ENCODE measurements at regions not wholly inside any gene's neighbourhood (a gene's known extent, or its start where the extent isn't known, plus 50 kb on each side); places are given as distances from the start of the nearest gene placed in this dataset.

DNA sequence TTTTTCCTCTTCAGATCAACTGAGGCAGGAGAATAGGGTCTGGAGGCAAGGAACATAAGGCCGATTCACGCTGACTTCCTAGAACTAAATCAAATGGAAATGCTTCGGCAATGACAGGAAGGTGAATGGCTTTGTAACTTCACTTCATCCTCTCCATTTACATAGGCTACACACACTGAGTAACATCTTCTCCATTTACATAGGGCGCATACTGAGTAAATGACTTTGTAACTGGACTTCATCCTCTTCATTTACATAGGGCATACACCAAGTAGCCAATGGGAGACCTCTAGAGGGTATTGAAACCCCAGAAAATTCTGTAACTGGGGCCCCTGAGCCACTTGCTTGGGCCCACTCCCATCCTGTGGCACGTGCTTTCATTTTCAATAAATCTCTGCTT, 71.0 kb upstream of the CPSF6 start:
- Histone ChIP-seq H3K36me3 (ENCODE audit: control insufficient read depth, insufficient read depth, low read length) (no peaks in the 10 kb centered on the region), H3K27me3 (ENCODE audit: control insufficient read depth, insufficient read depth, low read length) (no peaks in the 10 kb centered on the region), H3K4me1 (ENCODE audit: control insufficient read depth, insufficient read depth, low read length) (no peaks in the 10 kb centered on the region), H3K27ac (ENCODE audit: low read length) (no peak overlapping the region), H3K9me3 (ENCODE audit: control insufficient read depth, insufficient read depth, low read depth, low read length) (no peaks in the 10 kb centered on the region), H3K4me3 (ENCODE audit: low read depth in 2 of 2, low read length in 2 of 2) (no peak overlapping the region)
- ATAC-seq: no peak
- BruUV-seq (replicated peaks): no TSS peak
- intact Hi-C loops (cut with micrococcal nuclease; ENCODE audit: unreplicated experiment) (no loop called here), in situ Hi-C loops (cut with HindIII; ENCODE audit: low pct_unique_long_range_greater_than_20kb, low sequenced_read_pairs) (no loop called here)
- ChIA-PET CTCF (no interaction called here), POLR2A (no interaction called here)
- no peak for TF ChIP-seq TCF7L2 (IDR thresholded peaks at IDR 0.05; ENCODE audit: low read depth, low read length)
- DNase-seq (ENCODE audit: low read depth, low spot score): no peak

DNA sequence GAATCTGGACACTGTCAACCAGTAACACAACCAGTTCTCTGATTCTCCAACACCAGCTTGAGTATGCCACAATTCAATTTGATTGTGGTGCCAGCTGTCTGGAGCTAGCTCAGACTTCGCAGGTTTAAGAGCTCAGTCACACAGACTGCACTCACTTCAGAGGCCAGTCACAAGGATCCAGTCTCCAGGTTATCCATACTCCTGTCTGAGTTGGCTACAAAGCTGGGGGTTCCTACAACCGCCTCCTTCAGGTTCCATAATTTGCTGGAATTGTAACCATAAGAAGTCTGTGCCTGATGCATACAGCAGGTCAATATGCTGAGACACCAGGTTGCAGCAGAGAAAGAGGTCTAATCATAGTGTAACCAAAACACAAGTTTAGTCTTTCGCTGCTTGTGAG, 70.5 kb upstream of the CPSF6 start:
- POLR2A ChIA-PET: interaction anchor here (0.5 kb wide), 1 partner anchor 66 kb away, joined by 13 read pairs; no protein-coding TSS in a partner anchor

More for the DNA sequence above, 70.5 kb upstream of the CPSF6 start:
- no peaks in the 10 kb centered on the region for H3K4me1 ChIP-seq (ENCODE audit: control insufficient read depth, insufficient read depth, low read length)
- H3K36me3 ChIP-seq (ENCODE audit: control insufficient read depth, insufficient read depth, low read length): no peaks in the 10 kb centered on the region
- ATAC-seq (no peak), DNase-seq (ENCODE audit: low read depth, low spot score) (no peak)
- TF ChIP-seq CTCF (IDR thresholded peaks at IDR 0.05) (no peak), TCF7L2 (IDR thresholded peaks at IDR 0.05; ENCODE audit: low read depth, low read length) (no peak), SIN3A (IDR thresholded peaks at IDR 0.05; ENCODE audit: borderline replicate concordance, insufficient read depth, low read depth, low read length) (no peak), POLR2AphosphoS5 (IDR thresholded peaks at IDR 0.05; ENCODE audit: low read depth, low read length) (no peak)
- TF ChIP-seq, protein P1, sequence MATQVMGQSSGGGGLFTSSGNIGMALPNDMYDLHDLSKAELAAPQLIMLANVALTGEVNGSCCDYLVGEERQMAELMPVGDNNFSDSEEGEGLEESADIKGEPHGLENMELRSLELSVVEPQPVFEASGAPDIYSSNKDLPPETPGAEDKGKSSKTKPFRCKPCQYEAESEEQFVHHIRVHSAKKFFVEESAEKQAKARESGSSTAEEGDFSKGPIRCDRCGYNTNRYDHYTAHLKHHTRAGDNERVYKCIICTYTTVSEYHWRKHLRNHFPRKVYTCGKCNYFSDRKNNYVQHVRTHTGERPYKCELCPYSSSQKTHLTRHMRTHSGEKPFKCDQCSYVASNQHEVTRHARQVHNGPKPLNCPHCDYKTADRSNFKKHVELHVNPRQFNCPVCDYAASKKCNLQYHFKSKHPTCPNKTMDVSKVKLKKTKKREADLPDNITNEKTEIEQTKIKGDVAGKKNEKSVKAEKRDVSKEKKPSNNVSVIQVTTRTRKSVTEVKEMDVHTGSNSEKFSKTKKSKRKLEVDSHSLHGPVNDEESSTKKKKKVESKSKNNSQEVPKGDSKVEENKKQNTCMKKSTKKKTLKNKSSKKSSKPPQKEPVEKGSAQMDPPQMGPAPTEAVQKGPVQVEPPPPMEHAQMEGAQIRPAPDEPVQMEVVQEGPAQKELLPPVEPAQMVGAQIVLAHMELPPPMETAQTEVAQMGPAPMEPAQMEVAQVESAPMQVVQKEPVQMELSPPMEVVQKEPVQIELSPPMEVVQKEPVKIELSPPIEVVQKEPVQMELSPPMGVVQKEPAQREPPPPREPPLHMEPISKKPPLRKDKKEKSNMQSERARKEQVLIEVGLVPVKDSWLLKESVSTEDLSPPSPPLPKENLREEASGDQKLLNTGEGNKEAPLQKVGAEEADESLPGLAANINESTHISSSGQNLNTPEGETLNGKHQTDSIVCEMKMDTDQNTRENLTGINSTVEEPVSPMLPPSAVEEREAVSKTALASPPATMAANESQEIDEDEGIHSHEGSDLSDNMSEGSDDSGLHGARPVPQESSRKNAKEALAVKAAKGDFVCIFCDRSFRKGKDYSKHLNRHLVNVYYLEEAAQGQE (IDR thresholded peaks at IDR 0.05; ENCODE audit: insufficient read depth in 1 of 2, low read depth in 2 of 2, low read length in 1 of 2): no peak
- no peak overlapping the region for H3K4me3 ChIP-seq (ENCODE audit: low read depth in 2 of 2, low read length in 2 of 2)
- in situ Hi-C loops (cut with HindIII; ENCODE audit: low pct_unique_long_range_greater_than_20kb, low sequenced_read_pairs): no loop called here
- no TSS peak for BruUV-seq (replicated peaks)
- no peaks in the 10 kb centered on the region for H3K27me3 ChIP-seq (ENCODE audit: control insufficient read depth, insufficient read depth, low read length)
- intact Hi-C loops (cut with micrococcal nuclease; ENCODE audit: unreplicated experiment): no loop called here
- CTCF ChIA-PET: no interaction called here
- no peaks in the 10 kb centered on the region for H3K9me3 ChIP-seq (ENCODE audit: control insufficient read depth, insufficient read depth, low read depth, low read length)
- H3K27ac ChIP-seq (ENCODE audit: low read length): no peak overlapping the region

Measured in Panc1 (cell line).